Neural cell (in vitro differentiated cells): ENCODE measurements at regions not wholly inside any gene's neighbourhood (a gene's known extent, or its start where the extent isn't known, plus 50 kb on each side); places are given as distances from the start of the nearest gene placed in this dataset.

Experiments used
- CTCF ChIP-seq: fragments of 450-650 bp; IDR thresholded peaks from 2 replicates; pipeline ENCODE4 v1.5.1; 2014; ENCODE audit warnings: antibody characterized with exemption, mild to moderate bottlenecking, moderate library complexity; ENCODE audit not compliant: poor library complexity, severe bottlenecking
- EP300 ChIP-seq: fragments of 450-650 bp; conservative IDR thresholded peaks from 2 replicates; pipeline ENCODE4 v1.6.1; 2014; ENCODE audit warnings: antibody characterized with exemption, mild to moderate bottlenecking, moderate library complexity; ENCODE audit not compliant: poor library complexity, severe bottlenecking
- EZH2 ChIP-seq: fragments of 200-600, 300-800 bp; shearing (Covaris generic), sonication (generic); IDR thresholded peaks from 2 replicates; pipeline ENCODE4 v1.6.1; 2014; ENCODE audit warnings: antibody characterized with exemption, low read length, borderline replicate concordance, mild to moderate bottlenecking; ENCODE audit not compliant: insufficient read depth, poor library complexity, severe bottlenecking
- POLR2AphosphoS5 ChIP-seq: IDR thresholded peaks from 2 replicates; pipeline ENCODE4 v1.6.1; 2012
- RAD21 ChIP-seq: fragments of 450-650 bp; conservative IDR thresholded peaks from 2 replicates; pipeline ENCODE4 v1.6.1; 2014; ENCODE audit warnings: antibody characterized with exemption, mild to moderate bottlenecking, moderate library complexity
- TF ChIP-seq, protein P1 (sequence below): IDR thresholded peaks from 2 replicates; pipeline ENCODE4 v1.6.1; 2012; ENCODE audit warnings: borderline replicate concordance

- TF ChIP-seq CTCF, result no peak
- TF ChIP-seq EZH2, result no peak
- no peak for TF ChIP-seq RAD21
- TF ChIP-seq, protein P1, sequence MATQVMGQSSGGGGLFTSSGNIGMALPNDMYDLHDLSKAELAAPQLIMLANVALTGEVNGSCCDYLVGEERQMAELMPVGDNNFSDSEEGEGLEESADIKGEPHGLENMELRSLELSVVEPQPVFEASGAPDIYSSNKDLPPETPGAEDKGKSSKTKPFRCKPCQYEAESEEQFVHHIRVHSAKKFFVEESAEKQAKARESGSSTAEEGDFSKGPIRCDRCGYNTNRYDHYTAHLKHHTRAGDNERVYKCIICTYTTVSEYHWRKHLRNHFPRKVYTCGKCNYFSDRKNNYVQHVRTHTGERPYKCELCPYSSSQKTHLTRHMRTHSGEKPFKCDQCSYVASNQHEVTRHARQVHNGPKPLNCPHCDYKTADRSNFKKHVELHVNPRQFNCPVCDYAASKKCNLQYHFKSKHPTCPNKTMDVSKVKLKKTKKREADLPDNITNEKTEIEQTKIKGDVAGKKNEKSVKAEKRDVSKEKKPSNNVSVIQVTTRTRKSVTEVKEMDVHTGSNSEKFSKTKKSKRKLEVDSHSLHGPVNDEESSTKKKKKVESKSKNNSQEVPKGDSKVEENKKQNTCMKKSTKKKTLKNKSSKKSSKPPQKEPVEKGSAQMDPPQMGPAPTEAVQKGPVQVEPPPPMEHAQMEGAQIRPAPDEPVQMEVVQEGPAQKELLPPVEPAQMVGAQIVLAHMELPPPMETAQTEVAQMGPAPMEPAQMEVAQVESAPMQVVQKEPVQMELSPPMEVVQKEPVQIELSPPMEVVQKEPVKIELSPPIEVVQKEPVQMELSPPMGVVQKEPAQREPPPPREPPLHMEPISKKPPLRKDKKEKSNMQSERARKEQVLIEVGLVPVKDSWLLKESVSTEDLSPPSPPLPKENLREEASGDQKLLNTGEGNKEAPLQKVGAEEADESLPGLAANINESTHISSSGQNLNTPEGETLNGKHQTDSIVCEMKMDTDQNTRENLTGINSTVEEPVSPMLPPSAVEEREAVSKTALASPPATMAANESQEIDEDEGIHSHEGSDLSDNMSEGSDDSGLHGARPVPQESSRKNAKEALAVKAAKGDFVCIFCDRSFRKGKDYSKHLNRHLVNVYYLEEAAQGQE, result no peak
- no peak for TF ChIP-seq EP300
- TF ChIP-seq POLR2AphosphoS5, result no peak
Measured at GRCh38 chr13:97809576-97809975, 143.9 kb upstream of the IPO5 start.
